Transverse colon (tissue), 4 donors: ENCODE measurements at regions not wholly inside any gene's neighbourhood (a gene's known extent, or its start where the extent isn't known, plus 50 kb on each side); places are given as distances from the start of the nearest gene placed in this dataset.
"Not testable (repeated sequence)": the region's sequence is repeated elsewhere in the genome, so short reads cannot be mapped to it uniquely, and the experiment has no call there.

Source experiments
- DNase-seq: peaks from one replicate; pipeline ENCODE4 v3.0.0-alpha.2; 2019
- H3K27ac ChIP-seq, 4 donors: fragments of 200-600 bp; sonication (generic); 2 replicates each; pipeline ENCODE4 v1.5.1; 2016 to 2018; ENCODE audit warnings: inconsistent platforms in 4 of 4
- H3K27me3 ChIP-seq: fragments of 200-600 bp; sonication (generic); 2 replicates; pipeline ENCODE4 v1.5.1; 2017; ENCODE audit warnings: inconsistent platforms
- H3K36me3 ChIP-seq, 4 donors: fragments of 200-600 bp; sonication (generic); 2 replicates each; pipeline ENCODE4 v1.5.1; 2017 to 2019; ENCODE audit warnings: inconsistent platforms in 4 of 4
- H3K4me1 ChIP-seq, 4 donors: fragments of 200-600 bp; sonication (generic); 2 replicates each; pipeline ENCODE4 v1.5.1; 2017 to 2020; ENCODE audit warnings: inconsistent platforms in 4 of 4
- H3K4me3 ChIP-seq, 4 donors: fragments of 200-600 bp; sonication (generic); 1 replicate in 1 of 4; 2 replicates in 3 of 4; pipeline versions ENCODE4 v1.5.1 to v1.6.1; 2017 to 2019; ENCODE audit warnings: inconsistent platforms in 4 of 4
- H3K9me3 ChIP-seq, 2 donors: fragments of 200-600 bp; sonication (generic); 2 replicates each; pipeline ENCODE4 v1.5.1; 2017 to 2019; ENCODE audit warnings: inconsistent platforms in 2 of 2
- EP300 ChIP-seq: sonication (generic); formaldehyde crosslinking; IDR thresholded peaks from one replicate; pipeline ENCODE4 v1.6.1; 2017; ENCODE audit warnings: antibody characterized with exemption, low read depth
- POLR2A ChIP-seq: fragments of 450-650 bp; IDR thresholded peaks from one replicate; pipeline ENCODE4 v1.6.1; 2016; ENCODE audit warnings: antibody characterized with exemption, mild to moderate bottlenecking, moderate library complexity
- POLR2AphosphoS5 ChIP-seq, 3 donors: sonication (generic); formaldehyde crosslinking; IDR thresholded peaks; one replicate each; pipeline ENCODE4 v1.6.1; 2016; ENCODE audit warnings: antibody characterized with exemption in 3 of 3
- WGBS, 2 donors: methylation state at CpG; one replicate each; pipeline ENCODE4 v1.1.5; 2018; ENCODE audit warnings: low coverage in 1 of 2; 5-methylcytosine and 5-hydroxymethylcytosine counted together
- in situ Hi-C, 4 donors: fragments of 200-750 bp; cut with MboI; loops; one replicate each; pipeline versions ENCODE4 v1.15.0 to v1.15.1; 2017; ENCODE audit warnings: low sequenced_read_pairs in 3 of 4, low pct_ligation_motif_present in 1 of 4, low pct_unique_long_range_greater_than_20kb in 1 of 4
- intact Hi-C: fragments of 100-400 bp; cut with DNase I; formaldehyde crosslinking; loops from one replicate; pipeline ENCODE4 v1.15.1; 2023; ENCODE audit warnings: low total_unique reads
- TF ChIP-seq, protein P1 (sequence below), 5 experiments: fragments of 200-600 bp in 3 of 5; fragments of 450-650 bp in 2 of 5; sonication (generic) in 3 of 5; IDR thresholded peaks; 1 replicate in 2 of 5; 2 replicates in 3 of 5; pipeline ENCODE4 v1.5.1; 2016 to 2017; ENCODE audit warnings: antibody characterized with exemption in 5 of 5, inconsistent platforms in 3 of 5, mild to moderate bottlenecking in 2 of 5, moderate library complexity in 1 of 5

DNA sequence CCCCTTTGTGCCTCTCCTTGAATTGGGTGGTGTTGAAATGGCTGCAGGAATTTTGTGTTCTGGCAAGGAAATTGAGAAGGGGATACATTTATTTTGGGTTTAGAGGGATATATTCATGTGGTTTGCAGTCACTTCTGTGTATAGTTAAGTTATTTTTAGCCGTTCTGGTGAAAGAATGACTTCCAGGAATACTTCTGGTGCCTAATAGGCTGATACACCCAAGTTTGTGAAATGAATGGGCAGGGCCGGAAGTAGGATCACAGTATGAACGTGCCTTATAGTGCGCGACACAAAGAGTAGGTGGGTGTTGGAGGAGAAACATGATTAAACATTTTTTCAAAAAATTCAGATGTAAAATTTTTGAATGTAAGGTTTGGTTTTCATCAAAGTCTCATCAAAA is 168.6 kb upstream of the ATP5MC3 start:
- no peak for TF ChIP-seq POLR2AphosphoS5 (IDR thresholded peaks at IDR 0.05)
- no peak for TF ChIP-seq EP300
- TF ChIP-seq POLR2A, result no peak
- TF ChIP-seq, protein P1, sequence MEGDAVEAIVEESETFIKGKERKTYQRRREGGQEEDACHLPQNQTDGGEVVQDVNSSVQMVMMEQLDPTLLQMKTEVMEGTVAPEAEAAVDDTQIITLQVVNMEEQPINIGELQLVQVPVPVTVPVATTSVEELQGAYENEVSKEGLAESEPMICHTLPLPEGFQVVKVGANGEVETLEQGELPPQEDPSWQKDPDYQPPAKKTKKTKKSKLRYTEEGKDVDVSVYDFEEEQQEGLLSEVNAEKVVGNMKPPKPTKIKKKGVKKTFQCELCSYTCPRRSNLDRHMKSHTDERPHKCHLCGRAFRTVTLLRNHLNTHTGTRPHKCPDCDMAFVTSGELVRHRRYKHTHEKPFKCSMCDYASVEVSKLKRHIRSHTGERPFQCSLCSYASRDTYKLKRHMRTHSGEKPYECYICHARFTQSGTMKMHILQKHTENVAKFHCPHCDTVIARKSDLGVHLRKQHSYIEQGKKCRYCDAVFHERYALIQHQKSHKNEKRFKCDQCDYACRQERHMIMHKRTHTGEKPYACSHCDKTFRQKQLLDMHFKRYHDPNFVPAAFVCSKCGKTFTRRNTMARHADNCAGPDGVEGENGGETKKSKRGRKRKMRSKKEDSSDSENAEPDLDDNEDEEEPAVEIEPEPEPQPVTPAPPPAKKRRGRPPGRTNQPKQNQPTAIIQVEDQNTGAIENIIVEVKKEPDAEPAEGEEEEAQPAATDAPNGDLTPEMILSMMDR (IDR thresholded peaks at IDR 0.05), result no peak
- H3K4me1 ChIP-seq, result no peaks in the 10 kb centered on the region
- in situ Hi-C loops, result loop anchor here in 2 of 4 donors (25.0 kb wide), 2 partner anchors 337 to 737 kb away; partner anchors contain the start of genes EVX2 (in 2 of the 2), HOXD12 (in 2 of the 2) and HOXD13 (in 2 of the 2)
- no peaks in the 10 kb centered on the region for H3K9me3 ChIP-seq
- WGBS, 2 donors, result 74 to 89% methylated on average over 5 of the region's 5 CpGs
- no peaks in the 10 kb centered on the region for H3K27me3 ChIP-seq
- no peak overlapping the region for H3K4me3 ChIP-seq
- intact Hi-C loops, result no loop called here
- no peak overlapping the region for H3K27ac ChIP-seq
- no peak for DNase-seq
- H3K36me3 ChIP-seq, result no peaks in the 10 kb centered on the region

GRCh38 chr2:175342085-175342484 is 160.6 kb upstream of the ATP5MC3 start:
- no peak for DNase-seq
- no peaks in the 10 kb centered on the region for H3K36me3 ChIP-seq
- in situ Hi-C loops, result no loop called here
- H3K4me3 ChIP-seq, result no peak overlapping the region
- no peak overlapping the region for H3K27ac ChIP-seq
- intact Hi-C loops, result no loop called here
- TF ChIP-seq POLR2AphosphoS5 (IDR thresholded peaks at IDR 0.05), result no peak
- TF ChIP-seq, protein P1 (IDR thresholded peaks at IDR 0.05), result no peak
- no peak for TF ChIP-seq EP300
- no peak for TF ChIP-seq POLR2A
- H3K4me1 ChIP-seq, result no peaks in the 10 kb centered on the region
- H3K9me3 ChIP-seq, result peaks cover 11 to 14% of the 10 kb centered on the region in 2 donors
- no peaks in the 10 kb centered on the region for H3K27me3 ChIP-seq

- DNase-seq, result no peak
- intact Hi-C loops, result no loop called here
- H3K4me3 ChIP-seq, result no peak overlapping the region
- H3K36me3 ChIP-seq, result no peaks in the 10 kb centered on the region
- 78 to 81% methylated on average over 3 of the region's 3 CpGs for WGBS, 2 donors
- TF ChIP-seq, protein P1 (IDR thresholded peaks at IDR 0.05), result no peak
- TF ChIP-seq POLR2A (no peak), POLR2AphosphoS5 (IDR thresholded peaks at IDR 0.05) (no peak), EP300 (no peak)
- in situ Hi-C loops, result no loop called here
- H3K27me3 ChIP-seq, result no peaks in the 10 kb centered on the region
- H3K27ac ChIP-seq, result no peak overlapping the region
- H3K4me1 ChIP-seq, result no peaks in the 10 kb centered on the region
- H3K9me3 ChIP-seq, result no peaks in the 10 kb centered on the region
These were observed 148.7 kb upstream of the ATP5MC3 start for GRCh38 chr2:175330195-175330594.

GRCh38 chr2:175326801-175327200 is 145.3 kb upstream of the ATP5MC3 start:
- TF ChIP-seq POLR2AphosphoS5 (IDR thresholded peaks at IDR 0.05) (no peak), EP300 (no peak)
- TF ChIP-seq, protein P1 (IDR thresholded peaks at IDR 0.05), result no peak
- no peak for DNase-seq
- WGBS, 2 donors, result 58 to 69% methylated on average over 3 of the region's 3 CpGs
- H3K9me3 ChIP-seq, result no peaks in the 10 kb centered on the region
- H3K27ac ChIP-seq, result no peak overlapping the region
- in situ Hi-C loops, result no loop called here
- no peaks in the 10 kb centered on the region for H3K36me3 ChIP-seq
- intact Hi-C loops, result no loop called here
- H3K27me3 ChIP-seq, result no peaks in the 10 kb centered on the region
- H3K4me1 ChIP-seq, result no peaks in the 10 kb centered on the region
- H3K4me3 ChIP-seq, result no peak overlapping the region

- H3K36me3 ChIP-seq, H3K27ac ChIP-seq, intact Hi-C loops, in situ Hi-C loops, H3K4me1 ChIP-seq, DNase-seq, H3K27me3 ChIP-seq, H3K4me3 ChIP-seq, H3K9me3 ChIP-seq: not testable (repeated sequence)
- WGBS, 2 donors, result 62 to 76% methylated on average over 2 of the region's 2 CpGs
These were observed 144.7 kb upstream of the ATP5MC3 start for GRCh38 chr2:175326164-175326563.
